DMS114 treated with DMSO at 0.1 percent for 48 hours (cell line): ENCODE measurements at regions not wholly inside any gene's neighbourhood (a gene's known extent, or its start where the extent isn't known, plus 50 kb on each side); places are given as distances from the start of the nearest gene placed in this dataset.

Experiments used
- DNase-seq: peaks from one replicate; lab custom pipeline; 2025; ENCODE audit not compliant: unreplicated experiment; lab: John Stamatoyannopoulos, UW

GRCh38 chr11:69985641-69986439 is 92.3 kb upstream of the ANO1 start:
- no peak for DNase-seq

GRCh38 chr11:69986440-69986787 is 91.7 kb upstream of the ANO1 start:
- no peak for DNase-seq

- DNase-seq: no peak
Observed at GRCh38 chr11:69986830-69987229, 91.3 kb upstream of the ANO1 start.

GRCh38 chr11:69992026-69992425 is 86.1 kb upstream of the ANO1 start:
- DNase-seq: no peak

GRCh38 chr11:69992943-69993694 is 85.0 kb upstream of the ANO1 start:
- DNase-seq: no peak

- DNase-seq: no peak
Observed at GRCh38 chr11:69994810-69995209, 83.3 kb upstream of the ANO1 start.

GRCh38 chr11:69995697-69996096 is 82.4 kb upstream of the ANO1 start:
- no peak for DNase-seq

- DNase-seq: no peak
Observed at GRCh38 chr11:69996451-69996850, 81.7 kb upstream of the ANO1 start.

- no peak for DNase-seq
Observed at GRCh38 chr11:69997352-69997751, 80.8 kb upstream of the ANO1 start.

- no peak for DNase-seq
Observed at GRCh38 chr11:69999721-70000120, 78.4 kb upstream of the ANO1 start.

- no peak for DNase-seq
Observed at GRCh38 chr11:70000228-70000627, 77.9 kb upstream of the ANO1 start.

- DNase-seq: no peak
Observed at GRCh38 chr11:70001246-70001645, 76.9 kb upstream of the ANO1 start.

GRCh38 chr11:70002433-70002832 is 75.7 kb upstream of the ANO1 start:
- no peak for DNase-seq

- DNase-seq: no peak
Observed at GRCh38 chr11:70005107-70005818, 72.9 kb upstream of the ANO1 start.

- no peak for DNase-seq
Observed at GRCh38 chr11:70007796-70008195, 70.3 kb upstream of the ANO1 start.

GRCh38 chr11:70010774-70011173 is 67.3 kb upstream of the ANO1 start:
- DNase-seq: no peak

GRCh38 chr11:70012134-70012733 is 65.9 kb upstream of the ANO1 start:
- no peak for DNase-seq

GRCh38 chr11:70014291-70014690 is 63.8 kb upstream of the ANO1 start:
- DNase-seq: no peak

GRCh38 chr11:70016666-70017367 is 61.3 kb upstream of the ANO1 start:
- no peak for DNase-seq

- no peak for DNase-seq
Observed at GRCh38 chr11:70018816-70019215, 59.3 kb upstream of the ANO1 start.

GRCh38 chr11:70019576-70020011 is 58.5 kb upstream of the ANO1 start:
- no peak for DNase-seq
